Liver (tissue), 8 donors: ENCODE measurements at regions not wholly inside any gene's neighbourhood (a gene's known extent, or its start where the extent isn't known, plus 50 kb on each side); places are given as distances from the start of the nearest gene placed in this dataset.
"Not testable (repeated sequence)": the region's sequence is repeated elsewhere in the genome, so short reads cannot be mapped to it uniquely, and the experiment has no call there.

Experiments used
- DNase-seq: peaks from one replicate; pipeline ENCODE4 v3.0.0-alpha.2; 2017; ENCODE audit warnings: low spot score
- H3K27ac ChIP-seq, 2 donors: one replicate each; pipeline ENCODE4 v1.7.0; 2013; ENCODE audit warnings: inconsistent platforms in 2 of 2, low read length in 2 of 2, control low read depth in 1 of 2, low read depth in 1 of 2, mild to moderate bottlenecking in 1 of 2
- H3K27me3 ChIP-seq, 4 donors: one replicate each; pipeline versions ENCODE4 v1.6.1 to v1.7.0; 2013; ENCODE audit warnings: low read length in 3 of 4, inconsistent platforms in 1 of 4, mild to moderate bottlenecking in 1 of 4, moderate library complexity in 1 of 4; ENCODE audit not compliant: control insufficient read depth in 4 of 4, insufficient read depth in 4 of 4
- H3K36me3 ChIP-seq, 4 donors: one replicate each; pipeline versions ENCODE4 v1.6.1 to v1.7.0; 2013; ENCODE audit warnings: low read length in 3 of 4, mild to moderate bottlenecking in 3 of 4, low read depth in 1 of 4, moderate library complexity in 1 of 4; ENCODE audit not compliant: control insufficient read depth in 4 of 4, insufficient read depth in 3 of 4
- H3K4me1 ChIP-seq, 4 donors: one replicate each; pipeline versions ENCODE4 v1.6.1 to v1.7.0; 2013; ENCODE audit warnings: low read length in 3 of 4, mild to moderate bottlenecking in 3 of 4, moderate library complexity in 1 of 4; ENCODE audit not compliant: control insufficient read depth in 4 of 4, insufficient read depth in 4 of 4
- H3K4me3 ChIP-seq, 3 donors: one replicate each; pipeline versions ENCODE4 v1.6.1 to v1.7.0; 2013; ENCODE audit warnings: low read length in 3 of 3, control low read depth in 1 of 3, low read depth in 1 of 3, mild to moderate bottlenecking in 1 of 3
- H3K9ac ChIP-seq, 2 donors: one replicate each; pipeline ENCODE4 v1.7.0; 2013; ENCODE audit warnings: low read length in 2 of 2, mild to moderate bottlenecking in 2 of 2, moderate library complexity in 2 of 2, control low read depth in 1 of 2, low read depth in 1 of 2
- H3K9me3 ChIP-seq, 4 donors: one replicate each; pipeline versions ENCODE4 v1.6.1 to v1.7.0; 2013; ENCODE audit warnings: low read length in 3 of 4; ENCODE audit not compliant: control insufficient read depth in 4 of 4
- CTCF ChIP-seq: fragments of 150-350 bp; IDR thresholded peaks from 2 replicates; pipeline ENCODE4 v1.5.1; 2017; ENCODE audit warnings: improper control_type of control experiment, low read depth, low read length; ENCODE audit not compliant: missing input control
- EGR1 ChIP-seq, 2 donors: IDR thresholded peaks; 2 replicates each; pipeline ENCODE4 v1.6.1; 2016 to 2018; ENCODE audit warnings: antibody characterized with exemption in 2 of 2, low read depth in 2 of 2
- FOXA1 ChIP-seq: IDR thresholded peaks from 2 replicates; pipeline ENCODE4 v1.6.1; 2016; ENCODE audit warnings: antibody characterized with exemption
- FOXA2 ChIP-seq: IDR thresholded peaks from 2 replicates; pipeline ENCODE4 v1.6.1; 2016; ENCODE audit warnings: antibody characterized with exemption
- GABPA ChIP-seq, 2 donors: IDR thresholded peaks in 1 of 2; conservative IDR thresholded peaks in 1 of 2; 2 replicates each; pipeline ENCODE4 v1.6.1; 2016; ENCODE audit warnings: antibody characterized with exemption in 2 of 2, mild to moderate bottlenecking in 1 of 2, moderate library complexity in 1 of 2
- HNF4A ChIP-seq, 2 donors: conservative IDR thresholded peaks; 2 replicates each; pipeline ENCODE4 v1.6.1; 2016; ENCODE audit warnings: antibody characterized with exemption in 2 of 2, mild to moderate bottlenecking in 2 of 2
- HNF4G ChIP-seq: IDR thresholded peaks from 2 replicates; pipeline ENCODE4 v1.6.1; 2016; ENCODE audit warnings: antibody characterized with exemption
- JUND ChIP-seq, 2 donors: IDR thresholded peaks; 2 replicates each; pipeline ENCODE4 v1.6.1; 2016; ENCODE audit warnings: antibody characterized with exemption in 2 of 2
- MAX ChIP-seq: IDR thresholded peaks from 2 replicates; pipeline ENCODE4 v1.6.1; 2016; ENCODE audit warnings: antibody characterized with exemption
- NR2F2 ChIP-seq: IDR thresholded peaks from 2 replicates; pipeline ENCODE4 v1.6.1; 2016; ENCODE audit warnings: antibody characterized with exemption
- RAD21 ChIP-seq, 2 donors: IDR thresholded peaks; 2 replicates each; pipeline ENCODE4 v1.6.1; 2016; ENCODE audit warnings: antibody characterized with exemption in 2 of 2, mild to moderate bottlenecking in 2 of 2
- REST ChIP-seq: IDR thresholded peaks from 2 replicates; pipeline ENCODE4 v1.6.1; 2016; ENCODE audit warnings: antibody characterized with exemption, mild to moderate bottlenecking
- RXRA ChIP-seq, 2 donors: IDR thresholded peaks; 2 replicates each; pipeline ENCODE4 v1.6.1; 2017 to 2018; ENCODE audit warnings: antibody characterized with exemption in 2 of 2, mild to moderate bottlenecking in 1 of 2
- SP1 ChIP-seq: IDR thresholded peaks from 2 replicates; pipeline ENCODE4 v1.6.1; 2018; ENCODE audit warnings: antibody characterized with exemption, mild to moderate bottlenecking
- TAF1 ChIP-seq: conservative IDR thresholded peaks from 2 replicates; pipeline ENCODE4 v1.6.1; 2016; ENCODE audit warnings: antibody characterized with exemption, mild to moderate bottlenecking
- YY1 ChIP-seq: IDR thresholded peaks from 2 replicates; pipeline ENCODE4 v1.6.1; 2016; ENCODE audit warnings: antibody characterized with exemption, mild to moderate bottlenecking
- ZBTB33 ChIP-seq: IDR thresholded peaks from 2 replicates; pipeline ENCODE4 v1.6.1; 2016; ENCODE audit warnings: antibody characterized with exemption
- WGBS: extraction: QIAGEN DNeasy Blood & Tissue Kit; methylation state at CpG from one replicate; pipeline ENCODE4 v1.1.7; 2013; 5-methylcytosine and 5-hydroxymethylcytosine counted together
- donor health status: healthy.
- donor health status: healthy.
- donor health status: healthy.
- donor health status: healthy.
- donor health status: healthy.

- no peaks in the 10 kb centered on the region for H3K9me3 ChIP-seq
- H3K36me3 ChIP-seq = no peaks in the 10 kb centered on the region
- no peak overlapping the region for H3K27ac ChIP-seq
- no peak for DNase-seq
- H3K9ac ChIP-seq = no peak overlapping the region
- no peaks in the 10 kb centered on the region for H3K4me1 ChIP-seq
- H3K27me3 ChIP-seq = no peaks in the 10 kb centered on the region
- TF ChIP-seq RXRA (IDR thresholded peaks at IDR 0.05) (no peak), GABPA (IDR thresholded peaks at IDR 0.05 in 1 of 2, conservative IDR thresholded peaks at IDR 0.05 in 1 of 2) (no peak), NR2F2 (no peak), CTCF (no peak), SP1 (no peak), HNF4A (conservative IDR thresholded peaks at IDR 0.05) (no peak), RAD21 (IDR thresholded peaks at IDR 0.05) (no peak), YY1 (no peak)
- WGBS = 73% methylated on average over 5 of the region's 5 CpGs
- no peak overlapping the region for H3K4me3 ChIP-seq
Measured at GRCh38 chr1:73832276-73833181, 365.4 kb downstream of the LRRIQ3 start.

- not testable (repeated sequence) for H3K36me3 ChIP-seq, H3K4me3 ChIP-seq, H3K4me1 ChIP-seq, H3K9me3 ChIP-seq, DNase-seq, H3K27me3 ChIP-seq, H3K27ac ChIP-seq, H3K9ac ChIP-seq
- WGBS = 79% methylated on average over 3 of the region's 3 CpGs
Measured at GRCh38 chr1:73827283-73827682, 370.7 kb downstream of the LRRIQ3 start.

- Histone ChIP-seq H3K36me3 (no peaks in the 10 kb centered on the region), H3K9me3 (no peaks in the 10 kb centered on the region), H3K27me3 (no peaks in the 10 kb centered on the region), H3K4me1 (no peaks in the 10 kb centered on the region), H3K27ac (no peak overlapping the region), H3K4me3 (no peak overlapping the region), H3K9ac (no peak overlapping the region)
- WGBS = 68% methylated on average over 4 of the region's 4 CpGs
- no peak for DNase-seq
- TF ChIP-seq JUND (IDR thresholded peaks at IDR 0.05) (no peak), HNF4G (no peak), TAF1 (no peak), YY1 (no peak), FOXA2 (no peak), HNF4A (conservative IDR thresholded peaks at IDR 0.05) (no peak), NR2F2 (no peak), CTCF (no peak), RXRA (IDR thresholded peaks at IDR 0.05) (no peak), ZBTB33 (no peak), MAX (no peak), RAD21 (IDR thresholded peaks at IDR 0.05) (no peak), EGR1 (IDR thresholded peaks at IDR 0.05; ENCODE audit: low read depth in 2 of 2) (no peak), REST (no peak), GABPA (IDR thresholded peaks at IDR 0.05 in 1 of 2, conservative IDR thresholded peaks at IDR 0.05 in 1 of 2) (no peak), SP1 (no peak), FOXA1 (no peak)
Measured at GRCh38 chr1:73824065-73824464, 373.9 kb downstream of the LRRIQ3 start.
